ENCODE measurements at regions not wholly inside any gene's neighbourhood (a gene's known extent, or its start where the extent isn't known, plus 50 kb on each side); places are given as distances from the start of the nearest gene placed in this dataset.

GRCh38 chr9:38201844-38202243 lies 132.8 kb upstream of the SHB start:
- no peaks in the 10 kb centered on the region for H3K27me3 ChIP-seq
- no peak for TF ChIP-seq POLR2A (IDR thresholded peaks at IDR 0.05)
- TF ChIP-seq CTCF (IDR thresholded peaks at IDR 0.05), result no peak
- no peak overlapping the region for H3K27ac ChIP-seq
- DNase-seq, result no peak
- no peaks in the 10 kb centered on the region for H3K9me3 ChIP-seq
- no peaks in the 10 kb centered on the region for H3K4me1 ChIP-seq
- no peak overlapping the region for H3K4me3 ChIP-seq
- no peaks in the 10 kb centered on the region for H3K36me3 ChIP-seq

GRCh38 chr9:38200431-38200830 lies 131.4 kb upstream of the SHB start:
- Histone ChIP-seq H3K4me1 (no peaks in the 10 kb centered on the region), H3K9me3 (no peaks in the 10 kb centered on the region), H3K27ac (no peak overlapping the region), H3K27me3 (no peaks in the 10 kb centered on the region), H3K4me3 (no peak overlapping the region), H3K36me3 (no peaks in the 10 kb centered on the region)
- no peak for TF ChIP-seq CTCF (IDR thresholded peaks at IDR 0.05)
- TF ChIP-seq POLR2A (IDR thresholded peaks at IDR 0.05), result no peak
- DNase-seq, result no peak

GRCh38 chr9:38198140-38198539 lies 129.1 kb upstream of the SHB start:
- Histone ChIP-seq H3K27me3 (no peaks in the 10 kb centered on the region), H3K4me3 (no peak overlapping the region), H3K36me3 (no peaks in the 10 kb centered on the region), H3K4me1 (no peaks in the 10 kb centered on the region), H3K27ac (no peak overlapping the region), H3K9me3 (no peaks in the 10 kb centered on the region)
- TF ChIP-seq POLR2A (IDR thresholded peaks at IDR 0.05) (no peak), CTCF (IDR thresholded peaks at IDR 0.05) (no peak)
- DNase-seq, result no peak

- H3K4me3 ChIP-seq, result no peak overlapping the region
- H3K27me3 ChIP-seq, result no peaks in the 10 kb centered on the region
- no peaks in the 10 kb centered on the region for H3K36me3 ChIP-seq
- no peaks in the 10 kb centered on the region for H3K4me1 ChIP-seq
- no peak for DNase-seq
- TF ChIP-seq POLR2A (IDR thresholded peaks at IDR 0.05), result no peak
- no peaks in the 10 kb centered on the region for H3K9me3 ChIP-seq
- H3K27ac ChIP-seq, result no peak overlapping the region
Measured at GRCh38 chr9:38196714-38197113, 127.7 kb upstream of the SHB start.

GRCh38 chr9:38195737-38196161 lies 126.7 kb upstream of the SHB start:
- H3K27ac ChIP-seq, result no peak overlapping the region
- no peaks in the 10 kb centered on the region for H3K9me3 ChIP-seq
- no peak for TF ChIP-seq POLR2A (IDR thresholded peaks at IDR 0.05)
- TF ChIP-seq CTCF (IDR thresholded peaks at IDR 0.05), result no peak
- no peaks in the 10 kb centered on the region for H3K27me3 ChIP-seq
- no peaks in the 10 kb centered on the region for H3K36me3 ChIP-seq
- H3K4me3 ChIP-seq, result no peak overlapping the region
- no peaks in the 10 kb centered on the region for H3K4me1 ChIP-seq
- DNase-seq, result no peak

GRCh38 chr9:38194870-38195269 lies 125.8 kb upstream of the SHB start:
- TF ChIP-seq CTCF (IDR thresholded peaks at IDR 0.05) (no peak), POLR2A (IDR thresholded peaks at IDR 0.05) (no peak)
- Histone ChIP-seq H3K36me3 (no peaks in the 10 kb centered on the region), H3K4me3 (no peak overlapping the region), H3K4me1 (no peaks in the 10 kb centered on the region), H3K9me3 (no peaks in the 10 kb centered on the region), H3K27ac (no peak overlapping the region), H3K27me3 (no peaks in the 10 kb centered on the region)
- no peak for DNase-seq
